ENCODE measurements at regions not wholly inside any gene's neighbourhood (a gene's known extent, or its start where the extent isn't known, plus 50 kb on each side); places are given as distances from the start of the nearest gene placed in this dataset.

GRCh38 chr4:165548702-165549101 is 169.9 kb downstream of the CPE start:
- WGBS (ENCODE audit: insufficient coverage) = no CpG with 5 or more reads among the region's 2 CpGs
- Histone ChIP-seq H2AFZ (ENCODE audit: insufficient read depth, low read depth, low read length, poor library complexity, severe bottlenecking) (no peak overlapping the region), H3K27ac (ENCODE audit: low read depth in 1 of 2, low read length in 2 of 2) (no peak overlapping the region), H3K27me3 (ENCODE audit: control insufficient read depth in 2 of 2, insufficient read depth in 2 of 2, low read length in 2 of 2) (no peaks in the 10 kb centered on the region), H3K36me3 (replicated peaks in 1 of 2; ENCODE audit: control insufficient read depth in 1 of 2, insufficient read depth in 2 of 2, low read length in 2 of 2) (no peaks in the 10 kb centered on the region), H3K9ac (ENCODE audit: insufficient read depth, low read length, poor library complexity, severe bottlenecking) (no peak overlapping the region), H3K79me2 (ENCODE audit: insufficient read depth, low read length) (no peaks in the 10 kb centered on the region), H3K4me2 (replicated peaks; ENCODE audit: extremely low read depth, low read length, poor library complexity, severe bottlenecking) (no peak overlapping the region), H3K4me3 (replicated peaks in 1 of 3; ENCODE audit: low read depth in 2 of 3, low read length in 3 of 3) (no peak overlapping the region), H4K20me1 (ENCODE audit: insufficient read depth, low read length) (no peaks in the 10 kb centered on the region), H3K4me1 (ENCODE audit: control insufficient read depth in 1 of 2, insufficient read depth in 2 of 2, low read length in 2 of 2) (no peaks in the 10 kb centered on the region), H3K9me3 (replicated peaks in 1 of 2; ENCODE audit: control insufficient read depth in 1 of 2, insufficient read depth in 1 of 2, low read length in 2 of 2) (no peaks in the 10 kb centered on the region)
- H3K4me1 Mint-ChIP-seq = no peaks in the 10 kb centered on the region
- no peak overlapping the region for H3K4me3 Mint-ChIP-seq
- peaks cover 0 to 2% (median 0%) of the 10 kb centered on the region in 7 donors for H3K9me3 Mint-ChIP-seq
- H3K27ac Mint-ChIP-seq = no peak overlapping the region
- no peak for DNase-seq
- intact Hi-C loops (cut with micrococcal nuclease) = no loop called here
- H3K27me3 Mint-ChIP-seq (ENCODE audit: low read depth in 3 of 3) = peaks cover 0 to 2% (median 0%) of the 10 kb centered on the region in 3 donors
- no peaks in the 10 kb centered on the region for H3K36me3 Mint-ChIP-seq
- no peak for TF ChIP-seq CTCF (IDR thresholded peaks at IDR 0.05)

GRCh38 chr4:165553221-165553810 is 174.5 kb downstream of the CPE start:
- Histone ChIP-seq H3K4me2 (replicated peaks; ENCODE audit: extremely low read depth, low read length, poor library complexity, severe bottlenecking) (no peak overlapping the region), H3K79me2 (ENCODE audit: insufficient read depth, low read length) (no peaks in the 10 kb centered on the region), H3K9ac (ENCODE audit: insufficient read depth, low read length, poor library complexity, severe bottlenecking) (no peak overlapping the region), H3K27ac (ENCODE audit: low read depth in 1 of 2, low read length in 2 of 2) (no peak overlapping the region), H3K4me3 (replicated peaks in 1 of 3; ENCODE audit: low read depth in 2 of 3, low read length in 3 of 3) (no peak overlapping the region), H4K20me1 (ENCODE audit: insufficient read depth, low read length) (no peaks in the 10 kb centered on the region), H3K9me3 (replicated peaks in 1 of 2; ENCODE audit: control insufficient read depth in 1 of 2, insufficient read depth in 1 of 2, low read length in 2 of 2) (no peaks in the 10 kb centered on the region), H3K36me3 (replicated peaks in 1 of 2; ENCODE audit: control insufficient read depth in 1 of 2, insufficient read depth in 2 of 2, low read length in 2 of 2) (no peaks in the 10 kb centered on the region), H3K4me1 (ENCODE audit: control insufficient read depth in 1 of 2, insufficient read depth in 2 of 2, low read length in 2 of 2) (no peaks in the 10 kb centered on the region), H2AFZ (ENCODE audit: insufficient read depth, low read depth, low read length, poor library complexity, severe bottlenecking) (no peak overlapping the region), H3K27me3 (ENCODE audit: control insufficient read depth in 2 of 2, insufficient read depth in 2 of 2, low read length in 2 of 2) (no peaks in the 10 kb centered on the region)
- no peak for TF ChIP-seq CTCF (IDR thresholded peaks at IDR 0.05)
- no peak for DNase-seq
- intact Hi-C loops (cut with micrococcal nuclease) = no loop called here
- WGBS (ENCODE audit: insufficient coverage) = no CpG with 5 or more reads among the region's 2 CpGs
- H3K36me3 Mint-ChIP-seq = no peaks in the 10 kb centered on the region
- no peaks in the 10 kb centered on the region for H3K4me1 Mint-ChIP-seq
- peaks cover 0 to 6% (median under 1%) of the 10 kb centered on the region in 7 donors for H3K9me3 Mint-ChIP-seq
- H3K27ac Mint-ChIP-seq = no peak overlapping the region
- H3K27me3 Mint-ChIP-seq (ENCODE audit: low read depth in 3 of 3) = peaks cover 0 to 2% (median 0%) of the 10 kb centered on the region in 3 donors
- H3K4me3 Mint-ChIP-seq = no peak overlapping the region

All from CD14-positive monocyte (primary cell).